ENCODE measurements at regions not wholly inside any gene's neighbourhood (a gene's known extent, or its start where the extent isn't known, plus 50 kb on each side); places are given as distances from the start of the nearest gene placed in this dataset.
"Not testable (repeated sequence)": the region's sequence is repeated elsewhere in the genome, so short reads cannot be mapped to it uniquely, and the experiment has no call there.

DNA sequence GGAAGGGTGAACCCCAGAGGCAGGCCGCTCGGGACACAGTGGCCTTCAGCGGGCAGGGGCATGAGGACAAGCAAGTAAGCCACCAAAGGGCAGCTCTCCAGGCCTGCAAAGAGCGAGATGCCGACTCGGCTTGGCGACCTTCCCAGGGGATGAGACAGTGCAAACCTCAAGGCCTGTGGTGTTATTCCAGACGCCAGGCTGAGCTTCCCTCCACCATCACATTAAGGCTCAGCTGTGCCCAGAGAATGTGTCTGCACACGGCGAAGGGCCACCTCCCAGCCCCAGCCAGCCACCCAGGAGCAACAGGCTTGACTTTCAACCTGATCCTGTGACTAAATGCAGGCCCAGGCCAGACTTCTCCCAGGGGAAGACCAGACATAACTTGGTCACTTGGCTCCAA, 251.4 kb downstream of the SOX9 start:
- no peak for DNase-seq

DNA sequence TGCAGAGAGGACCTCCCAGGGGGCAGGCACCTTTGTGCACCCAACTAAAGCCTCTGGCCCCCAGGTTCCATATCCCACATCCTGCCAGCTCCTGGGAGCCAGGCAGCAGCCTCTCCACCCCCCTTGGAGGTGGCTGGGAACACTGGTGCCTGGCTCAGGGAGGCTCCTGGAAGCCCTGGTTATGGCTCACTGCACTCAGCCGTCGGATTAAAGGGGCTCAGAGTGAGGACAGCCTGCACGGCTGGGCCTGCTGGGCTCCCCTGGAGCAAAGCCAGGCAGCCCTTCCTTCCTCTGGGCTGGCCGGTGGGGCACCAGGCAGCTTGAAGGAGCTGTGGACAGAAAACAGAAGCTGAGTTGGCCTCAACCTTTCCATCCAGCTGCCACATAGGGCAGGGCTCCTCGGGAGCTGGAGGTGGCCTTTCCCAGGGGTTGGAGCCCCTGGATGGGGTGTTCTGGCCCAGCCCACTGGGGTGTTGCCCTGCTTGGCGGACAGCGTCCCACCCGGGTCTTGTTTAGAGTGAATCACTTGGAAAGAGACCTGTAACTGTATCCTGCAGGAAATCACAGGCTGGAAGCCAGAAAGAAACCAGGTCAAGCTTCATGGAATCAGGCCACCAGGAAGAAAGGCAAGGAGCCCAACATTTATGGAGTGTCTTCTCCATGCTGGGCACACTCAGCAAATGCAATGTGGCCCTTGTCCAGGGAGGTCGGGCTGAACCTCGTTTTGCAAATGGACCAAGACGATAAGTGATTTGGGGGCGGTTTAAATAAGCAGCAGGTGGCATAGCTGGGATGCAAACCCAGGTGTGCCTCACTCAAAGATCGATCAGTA, 253.3 kb downstream of the SOX9 start:
- DNase-seq: no peak

DNA sequence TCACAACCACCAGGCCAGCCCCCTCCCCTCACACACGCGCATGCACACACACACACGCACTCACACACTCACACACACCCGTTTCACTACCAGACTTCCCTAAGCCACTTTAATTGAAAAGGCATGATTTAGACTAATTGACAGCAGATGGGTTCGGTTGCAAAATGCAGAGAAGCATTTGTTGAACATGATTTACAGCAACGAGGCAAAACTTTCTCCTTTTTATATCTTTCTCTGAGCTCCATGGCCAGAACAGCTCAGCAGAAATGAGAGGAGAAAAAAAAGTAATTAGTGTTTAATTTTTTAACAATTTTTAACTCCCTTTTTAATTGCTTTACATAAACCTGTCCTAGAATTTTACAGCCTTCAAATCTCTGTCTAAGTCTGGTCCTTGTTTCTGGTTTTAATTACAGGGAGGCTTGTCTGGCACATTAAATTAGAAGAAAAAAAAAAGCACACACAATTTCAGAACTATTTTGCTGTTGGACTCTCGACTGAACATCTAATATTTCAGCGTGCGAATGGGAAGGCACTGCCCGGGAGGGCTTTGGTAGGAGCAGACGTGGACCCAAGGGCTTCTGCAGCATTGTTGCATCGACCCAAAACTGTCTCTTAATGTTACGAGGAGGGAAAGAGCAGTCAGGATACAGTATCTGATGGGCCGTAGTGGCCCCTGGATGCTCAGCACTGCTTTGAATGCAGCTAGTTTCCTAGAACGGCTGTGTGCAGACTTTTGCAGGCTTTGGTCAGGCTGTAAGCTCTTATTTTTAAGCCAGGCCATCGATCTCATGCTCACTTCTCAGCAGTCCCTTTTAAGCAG, 255.9 kb downstream of the SOX9 start:
- DNase-seq: no peak

DNA sequence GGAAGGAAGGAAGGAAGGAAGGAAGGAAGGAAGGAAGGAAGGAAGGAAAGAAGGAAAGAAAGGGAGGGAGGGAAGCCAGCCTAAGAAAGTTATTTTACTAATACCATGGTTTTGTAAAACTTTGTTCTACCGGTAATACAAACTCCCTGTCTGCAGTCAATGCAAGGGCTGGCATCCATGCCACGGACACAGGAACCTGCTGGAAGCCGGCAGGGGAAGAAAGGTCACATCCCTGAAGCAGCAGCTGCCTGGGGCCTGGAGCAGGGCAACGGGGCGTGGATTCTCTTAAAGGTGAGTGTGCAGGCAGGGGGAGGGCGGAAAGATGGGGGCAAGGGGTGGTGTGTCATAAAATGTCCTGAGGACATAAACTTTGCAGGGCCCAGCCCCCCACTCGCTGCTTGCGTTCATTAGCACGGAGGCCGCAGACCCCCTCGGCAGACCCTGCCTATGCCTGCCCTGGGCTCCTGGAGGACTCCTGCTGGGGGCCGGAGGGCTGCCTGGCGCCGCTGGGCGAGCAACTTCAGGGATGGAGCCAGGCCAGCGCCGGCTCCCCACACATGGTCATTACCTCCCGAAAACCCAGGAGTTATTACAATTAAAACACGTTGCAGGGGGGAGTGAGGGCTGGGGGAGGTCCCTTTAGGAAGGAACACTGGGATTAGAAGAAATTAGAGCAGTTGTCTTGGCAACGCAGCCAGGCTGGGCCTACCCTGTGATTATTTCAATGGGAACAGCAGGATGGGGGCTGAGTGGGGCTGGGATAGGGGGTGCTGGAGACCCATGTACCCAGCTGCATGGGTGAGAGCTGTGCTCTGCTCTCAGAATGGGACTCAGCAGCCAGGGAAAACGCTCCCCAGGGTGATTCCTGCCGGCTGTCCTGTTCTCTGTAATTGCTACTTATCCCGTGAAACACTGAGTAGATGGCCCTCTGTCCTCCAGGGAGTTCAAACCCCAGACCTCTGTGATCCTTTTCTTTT, 257.9 kb downstream of the SOX9 start:
- no peak for DNase-seq

DNA sequence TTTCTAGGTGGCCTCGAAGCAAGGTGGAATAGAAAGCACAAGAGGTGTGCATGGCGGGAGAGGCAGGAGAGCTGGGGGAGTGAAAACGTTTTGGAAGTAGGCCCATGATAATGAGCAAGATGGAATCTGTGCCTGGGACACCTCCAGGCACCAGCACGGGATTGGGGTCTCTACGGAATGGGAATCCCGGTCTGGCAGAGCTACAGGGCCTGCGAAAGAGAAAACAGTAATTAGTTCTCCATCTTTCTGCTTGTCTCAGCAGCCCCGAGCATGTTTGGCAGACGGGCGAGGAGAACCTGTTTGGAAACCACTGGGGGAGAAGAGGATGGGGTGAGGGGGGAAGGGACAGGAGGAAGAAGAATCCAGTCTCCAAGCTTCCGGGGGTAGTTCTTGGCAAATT, 258.7 kb downstream of the SOX9 start:
- DNase-seq: no peak

DNA sequence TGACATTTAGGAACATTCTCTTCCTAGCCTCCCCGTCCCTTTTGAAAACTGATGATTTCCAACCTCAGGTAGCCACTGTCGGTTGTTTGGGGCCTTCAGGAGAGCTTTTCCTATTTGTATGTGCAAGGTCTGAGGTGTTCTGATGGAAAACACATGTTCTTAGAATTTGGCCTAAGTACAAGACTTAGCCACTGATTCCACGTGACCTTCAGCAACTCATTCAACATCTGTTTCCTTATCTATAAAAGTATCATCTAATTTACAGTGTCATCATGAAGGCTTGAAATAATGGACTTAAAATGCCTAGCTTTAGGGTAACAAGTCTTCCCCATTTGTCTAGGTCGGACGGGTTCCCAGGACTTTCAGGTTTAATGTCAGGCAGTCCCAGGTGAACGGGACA, 259.3 kb downstream of the SOX9 start:
- DNase-seq: no peak

DNA sequence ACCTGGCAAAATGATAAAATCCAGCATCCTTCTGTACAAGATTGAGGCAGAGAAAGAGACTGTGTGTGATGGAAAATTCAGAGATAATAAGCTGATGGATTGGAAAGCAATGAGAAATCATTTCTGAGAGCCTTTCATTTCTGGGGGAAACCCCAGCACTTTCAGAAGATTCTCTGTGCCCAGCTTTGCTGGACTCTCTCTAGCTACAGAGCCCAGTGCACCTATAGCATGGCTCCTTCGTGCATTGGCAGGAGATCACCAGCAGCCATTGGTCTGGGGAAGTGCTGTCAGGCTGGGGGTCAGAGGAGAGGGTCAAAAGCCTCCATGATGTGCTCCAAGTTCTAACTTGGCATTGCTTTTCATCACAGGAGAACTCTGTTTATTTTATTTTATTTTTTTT, 259.9 kb downstream of the SOX9 start:
- DNase-seq: no peak

DNA sequence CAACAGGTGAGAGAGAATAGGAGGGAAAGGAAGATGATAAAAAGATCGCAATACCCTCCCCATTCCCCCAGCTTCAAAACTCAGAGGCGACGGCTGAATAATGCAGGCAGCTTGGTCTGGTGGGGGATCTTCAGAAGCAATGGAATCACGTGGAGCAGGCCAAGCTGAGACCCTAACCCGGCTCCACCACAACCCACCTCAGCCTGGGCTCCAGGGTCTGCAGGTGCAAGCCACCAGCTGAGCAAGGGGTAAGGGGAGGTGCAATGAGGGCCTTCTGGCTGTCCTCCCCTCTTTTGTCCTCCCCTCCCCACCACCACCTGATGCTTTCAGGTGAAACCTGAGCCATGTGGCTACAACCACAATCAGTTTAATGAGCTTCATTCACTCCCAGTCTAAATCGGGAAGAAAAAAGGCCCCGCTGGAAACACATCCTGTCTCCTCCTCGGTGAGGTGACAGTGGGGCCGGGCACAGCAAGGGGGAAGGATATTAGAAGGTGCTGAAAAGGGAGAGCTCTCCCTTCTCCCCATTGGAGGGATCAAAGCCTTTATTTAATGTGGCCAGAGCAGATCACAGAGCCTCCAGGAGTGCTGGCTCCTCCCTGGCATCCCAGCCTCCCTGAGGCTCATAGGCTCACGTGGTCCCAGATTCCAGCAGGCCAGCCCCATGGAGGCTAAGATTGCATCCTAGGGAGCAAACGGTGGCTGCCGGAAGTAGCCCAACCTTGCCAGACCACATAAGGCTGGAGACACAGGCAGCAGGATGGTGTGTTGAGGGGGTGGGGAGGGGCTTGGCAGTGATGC, 261.0 kb downstream of the SOX9 start:
- no peak for DNase-seq

DNA sequence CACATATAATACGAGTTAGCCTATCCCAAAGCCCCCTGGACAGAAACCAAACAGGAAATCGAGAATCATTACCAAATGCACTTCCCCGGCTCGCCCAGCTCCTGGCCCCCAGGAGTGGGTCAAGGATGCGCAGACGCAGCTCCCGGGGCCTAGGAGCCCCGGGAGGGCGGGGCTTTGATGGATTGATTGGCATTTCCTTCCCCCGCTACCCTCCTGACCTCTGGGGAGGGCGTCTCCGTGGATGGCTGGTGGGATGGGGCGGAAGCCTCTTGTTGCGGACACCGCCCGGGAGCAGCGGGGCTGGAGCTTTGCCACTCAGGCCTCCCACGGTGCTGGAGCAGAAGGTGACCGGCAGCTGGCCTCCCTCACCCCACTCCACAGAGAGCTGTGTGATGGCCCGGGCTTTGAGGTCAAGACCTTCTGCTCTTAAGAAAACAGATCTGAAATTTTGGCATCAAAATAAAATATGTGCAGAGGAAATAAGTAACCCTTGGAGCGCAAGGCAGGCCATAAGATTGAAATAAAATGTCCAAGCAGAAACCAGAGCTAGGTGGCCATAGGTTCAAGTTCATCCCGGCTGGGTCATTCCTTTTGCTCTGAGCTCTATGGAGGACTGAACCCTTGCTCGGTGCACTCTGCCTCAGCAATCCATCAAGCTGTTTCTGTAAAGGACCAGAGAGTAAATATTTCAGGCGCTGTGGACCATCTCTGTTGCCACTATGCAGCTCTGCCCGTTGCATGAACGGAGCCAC, 262.3 kb downstream of the SOX9 start:
- no peak for DNase-seq

DNA sequence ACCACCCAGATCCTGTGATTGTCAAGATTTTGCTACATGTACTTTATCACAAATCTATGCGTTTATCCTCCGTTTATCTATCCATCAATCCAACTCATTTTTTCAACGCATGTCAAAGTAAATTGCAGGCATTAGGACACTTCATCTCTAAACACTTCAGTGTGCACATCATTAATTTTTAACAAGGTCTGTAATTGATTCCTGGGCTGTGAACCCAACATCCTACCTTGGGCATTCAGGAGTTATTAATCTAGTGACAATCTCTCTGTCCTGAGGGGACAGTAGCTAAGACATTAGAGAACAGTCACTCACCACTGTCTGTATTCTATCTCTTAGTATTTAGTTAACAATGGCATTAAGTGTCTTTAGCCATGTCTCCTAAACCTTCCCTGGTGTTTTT, 264.7 kb downstream of the SOX9 start:
- no peak for DNase-seq

DNA sequence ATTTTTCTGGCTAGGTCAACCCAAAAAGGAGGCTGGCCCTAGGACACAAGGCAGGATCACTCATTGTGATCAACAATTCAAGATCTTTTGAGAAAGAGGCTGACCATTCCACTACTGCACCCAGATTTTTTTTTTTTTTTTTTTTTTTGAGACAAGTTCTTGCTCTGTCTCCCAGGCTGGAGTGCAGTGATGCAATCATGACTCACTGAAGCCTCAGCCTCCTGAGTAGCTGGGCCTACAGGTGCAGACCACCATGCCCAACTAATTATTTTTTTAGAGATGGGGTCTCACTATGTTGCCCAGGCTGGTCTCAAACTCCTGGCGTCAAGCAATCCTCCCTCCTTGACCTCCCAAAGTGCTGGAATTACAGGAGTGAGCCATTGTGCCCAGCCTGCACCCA, 265.4 kb downstream of the SOX9 start:
- not testable (repeated sequence) for DNase-seq

DNA sequence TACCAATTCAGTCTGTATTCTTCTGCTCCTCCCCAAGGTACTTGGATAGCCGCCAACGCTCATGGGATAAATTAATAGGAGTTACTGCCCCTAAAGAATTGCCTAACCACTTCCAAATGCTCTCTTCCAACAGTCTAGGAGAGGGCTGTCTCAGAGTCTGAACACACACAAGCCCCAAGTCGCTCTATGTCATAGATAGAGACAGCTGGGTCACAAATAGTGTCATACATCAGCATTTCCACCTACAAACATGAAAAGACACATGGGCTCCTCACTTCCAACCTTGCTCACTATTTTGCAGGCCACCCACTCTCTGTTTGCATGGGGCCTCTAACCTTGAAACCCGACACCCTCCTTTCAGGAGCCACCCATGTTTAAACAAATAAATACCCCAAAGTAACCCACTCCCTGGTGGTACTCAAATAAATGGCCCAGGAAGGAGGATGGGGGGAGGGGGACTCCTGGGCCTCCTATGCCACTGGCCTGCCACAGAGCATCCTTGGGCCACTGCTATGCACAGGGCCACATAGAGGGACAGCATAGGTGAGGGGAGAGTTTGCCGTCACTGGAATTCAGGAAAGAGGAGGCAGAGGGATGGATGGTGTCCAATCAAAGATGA, 265.9 kb downstream of the SOX9 start:
- DNase-seq: no peak

DNA sequence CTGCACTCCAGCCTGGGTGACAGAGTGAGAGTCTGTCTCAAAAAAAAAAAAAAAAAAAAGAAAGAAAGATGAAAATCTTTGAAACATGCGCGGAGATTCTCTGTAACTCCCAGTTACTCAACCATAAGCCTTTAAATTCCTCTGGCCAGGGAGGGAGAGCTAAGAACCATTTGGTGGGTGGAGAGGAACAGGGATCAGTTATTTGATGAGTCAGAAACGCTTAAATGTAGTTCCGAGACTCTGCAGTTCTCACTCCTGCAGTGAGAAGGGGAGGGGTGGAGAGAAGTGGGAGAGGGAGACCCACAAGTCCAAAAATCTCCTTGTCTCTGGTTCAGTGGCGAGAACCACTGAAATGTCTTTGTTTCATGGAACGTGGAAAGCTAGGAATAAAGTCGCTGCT, 266.7 kb downstream of the SOX9 start:
- DNase-seq: no peak

DNA sequence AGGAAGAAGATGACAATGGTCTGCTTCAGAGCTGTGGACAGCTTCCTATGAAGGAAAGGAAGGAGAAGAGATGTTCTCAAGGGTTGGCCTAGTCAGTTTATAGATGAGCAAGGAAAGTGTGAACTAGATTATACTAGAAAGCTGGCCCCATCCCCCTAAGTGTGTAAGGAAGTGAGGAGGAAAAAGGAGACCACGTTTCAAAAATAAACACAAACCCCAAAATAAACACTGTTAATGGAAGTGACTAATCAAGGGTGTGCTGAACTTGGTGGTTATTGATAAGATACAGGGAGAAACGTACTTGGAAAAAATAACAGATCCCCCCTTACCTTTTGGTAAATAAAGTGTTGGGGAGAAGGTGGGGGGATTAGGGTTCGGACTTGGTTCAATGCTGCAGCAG, 267.1 kb downstream of the SOX9 start:
- DNase-seq: no peak

DNA sequence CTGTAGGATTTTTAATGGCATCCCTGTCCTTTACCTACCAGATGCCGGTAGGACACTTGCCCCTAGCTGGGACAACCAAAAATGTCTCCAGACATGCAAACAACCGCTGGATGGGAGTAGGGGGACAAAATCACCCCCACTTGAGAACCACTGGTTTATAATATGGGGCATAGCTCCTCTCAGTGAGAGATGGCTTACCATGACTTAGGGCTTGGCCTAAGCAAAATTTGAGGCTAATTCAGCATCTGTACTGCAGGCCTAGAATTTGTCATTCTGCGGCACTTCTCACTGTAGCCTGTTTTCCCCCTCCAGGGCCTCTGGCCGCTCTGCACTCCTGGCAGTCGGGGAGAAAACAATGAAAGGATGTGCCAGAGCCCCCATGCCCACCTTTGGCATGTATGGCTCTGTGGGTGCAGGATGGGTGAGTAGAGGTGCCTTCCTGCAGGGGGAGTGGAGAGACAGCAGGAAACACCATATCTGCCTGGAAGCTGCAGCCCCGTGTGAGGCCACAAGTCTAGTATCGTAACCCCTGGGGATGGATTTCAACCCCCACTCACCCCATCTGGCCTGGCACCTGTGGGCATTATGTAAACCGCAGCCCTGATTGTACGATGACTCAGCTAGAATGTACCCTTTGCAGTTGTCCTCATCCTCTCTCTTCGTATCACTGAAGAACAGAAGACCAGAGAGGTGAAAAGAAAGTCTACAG, 268.1 kb downstream of the SOX9 start:
- no peak for DNase-seq

DNA sequence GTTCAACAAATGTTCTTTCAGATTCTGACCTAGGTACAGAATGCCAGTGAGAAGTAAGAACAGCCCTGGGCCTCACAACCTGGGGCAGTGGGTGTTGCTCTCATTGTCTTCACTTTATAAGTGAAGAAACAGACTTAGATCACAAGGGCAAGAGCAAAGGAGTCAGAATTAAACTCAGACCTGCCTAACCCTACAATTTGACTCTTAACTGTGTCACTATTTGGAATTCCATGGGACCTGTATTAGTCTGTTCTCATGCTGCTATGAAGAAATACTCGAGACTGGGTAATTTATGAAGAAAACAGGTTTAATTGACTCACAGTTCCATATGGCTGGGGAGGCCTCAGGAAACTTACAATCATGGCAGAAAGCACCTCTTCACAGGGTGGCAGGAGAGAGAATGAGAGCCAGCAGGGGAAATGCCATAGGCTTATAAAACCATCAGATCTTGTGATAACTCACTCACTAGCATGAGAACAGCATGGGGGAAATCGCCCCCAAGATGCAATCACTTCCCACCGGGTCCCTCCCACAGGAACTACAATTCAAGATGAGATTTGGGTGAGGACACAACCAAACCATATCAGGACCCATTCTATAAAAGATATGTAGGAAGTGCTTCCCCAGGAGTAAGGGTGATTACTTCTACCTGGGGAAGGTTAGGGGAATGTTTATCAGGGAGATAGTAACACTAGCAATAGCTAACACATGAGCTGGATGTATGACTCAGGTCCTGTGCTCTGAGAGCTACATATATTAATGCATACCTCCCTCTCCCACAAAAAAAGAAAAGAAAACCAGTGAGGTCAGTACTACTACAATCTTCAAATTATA, 270.1 kb downstream of the SOX9 start:
- no peak for DNase-seq

DNA sequence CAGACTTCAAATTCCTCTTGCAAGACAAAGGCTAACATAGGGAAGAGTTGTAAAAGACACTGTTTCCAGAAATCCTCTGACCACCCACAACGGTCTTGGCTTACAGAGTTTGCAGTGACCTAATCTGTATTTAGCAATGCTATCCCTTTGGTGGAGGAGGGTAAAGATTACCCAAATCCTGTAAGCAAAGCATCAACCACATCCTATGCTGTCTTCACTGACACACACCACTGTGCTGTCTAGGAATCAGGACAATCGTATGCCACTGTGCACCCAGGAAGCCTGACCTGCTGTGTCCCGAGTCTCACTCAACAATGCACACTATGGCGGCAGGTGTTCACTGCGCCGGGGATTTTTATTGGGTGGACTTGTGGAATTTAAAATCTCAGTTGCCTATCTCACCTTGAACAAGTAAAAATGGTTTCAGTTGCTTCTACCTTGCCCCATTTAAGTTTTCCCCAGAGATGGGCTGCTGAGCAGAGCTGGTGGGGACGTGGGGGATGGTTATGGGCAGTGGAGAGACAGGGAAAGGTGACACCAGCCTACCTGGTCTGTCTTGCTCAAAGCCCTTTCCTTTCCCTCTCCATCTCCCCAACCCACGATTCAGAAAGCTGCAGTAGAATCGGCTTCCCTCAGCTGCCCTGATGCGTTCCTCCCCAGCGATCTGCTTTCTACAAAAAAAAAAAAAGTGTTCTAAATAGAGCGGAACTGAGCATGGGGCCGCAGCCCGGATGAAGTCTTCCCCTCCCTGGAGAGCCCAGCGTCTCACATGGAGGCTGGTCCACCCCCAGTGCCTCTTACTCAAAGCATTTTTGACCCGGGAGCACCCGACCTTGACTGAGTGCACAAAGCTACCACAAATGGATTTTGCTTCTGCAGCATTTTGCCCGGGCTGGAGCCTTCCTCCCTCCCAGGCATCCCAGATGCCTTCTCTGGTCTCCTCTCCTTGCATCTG, 271.5 kb downstream of the SOX9 start:
- DNase-seq: no peak

DNA sequence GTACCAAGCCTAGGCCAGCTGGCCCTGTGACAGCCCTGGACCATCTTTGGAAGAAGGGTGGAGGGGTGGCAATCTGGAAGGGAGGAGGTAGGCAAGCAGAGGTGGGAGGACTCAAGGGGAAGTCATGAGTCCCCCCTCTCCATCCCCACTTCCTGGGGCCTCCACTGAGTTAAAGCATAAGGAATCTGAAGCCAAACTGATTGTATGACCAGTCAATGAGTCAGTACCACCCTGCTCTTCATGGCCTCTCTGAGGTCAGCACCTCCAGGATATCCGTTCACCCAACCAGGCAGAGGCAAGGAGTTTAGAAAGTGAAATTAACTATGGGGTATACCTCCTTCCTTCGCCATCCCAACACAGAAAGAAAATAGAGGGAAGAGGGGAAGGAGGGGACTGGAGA, 272.7 kb downstream of the SOX9 start:
- DNase-seq: no peak
